MG63 (cell line): ENCODE measurements at regions not wholly inside any gene's neighbourhood (a gene's known extent, or its start where the extent isn't known, plus 50 kb on each side); places are given as distances from the start of the nearest gene placed in this dataset.
"Not testable (repeated sequence)": the region's sequence is repeated elsewhere in the genome, so short reads cannot be mapped to it uniquely, and the experiment has no call there.

Experiments used
- DNase-seq: peaks from one replicate; pipeline ENCODE4 v3.0.0-alpha.2; 2020
- H3K27me3 ChIP-seq: fragments of 250-450 bp; sonication (Bioruptor Pico); 2 replicates; pipeline ENCODE4 v1.5.1; 2020; ENCODE audit warnings: mild to moderate bottlenecking, moderate library complexity
- H3K36me3 ChIP-seq: fragments of 250-450 bp; sonication (Bioruptor Pico); 2 replicates; pipeline ENCODE4 v1.5.1; 2020; ENCODE audit warnings: mild to moderate bottlenecking, moderate library complexity
- H3K4me3 ChIP-seq: fragments of 250-450 bp; sonication (Bioruptor Pico); 2 replicates; pipeline ENCODE4 v1.5.1; 2020; ENCODE audit warnings: mild to moderate bottlenecking, moderate library complexity
- H3K9me3 ChIP-seq: fragments of 250-450 bp; sonication (Bioruptor Pico); 2 replicates; pipeline ENCODE4 v1.5.1; 2020; ENCODE audit warnings: mild to moderate bottlenecking, moderate library complexity

DNA sequence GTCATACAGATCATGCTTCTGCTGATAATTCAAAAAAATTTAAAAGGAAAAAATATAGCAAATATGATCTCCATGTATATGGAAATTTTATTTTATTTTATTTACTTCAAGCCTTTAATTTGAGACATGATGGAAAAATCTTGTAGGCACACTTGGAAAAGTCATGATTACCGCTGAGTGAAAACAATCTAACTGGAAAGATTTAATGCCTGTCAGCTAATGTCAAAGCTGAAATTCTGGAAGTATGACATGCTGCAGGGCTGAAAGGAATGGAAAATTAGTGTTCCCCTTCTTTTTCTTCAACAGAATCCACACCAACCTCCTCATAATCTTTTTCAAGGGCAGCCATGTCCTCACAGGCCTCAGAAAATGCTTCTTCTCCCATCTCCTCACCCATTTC is 58.2 kb downstream of the RPRM start:
- H3K9me3 ChIP-seq: no peaks in the 10 kb centered on the region
- H3K27me3 ChIP-seq: no peaks in the 10 kb centered on the region
- no peaks in the 10 kb centered on the region for H3K36me3 ChIP-seq
- no peak overlapping the region for H3K4me3 ChIP-seq
- no peak for DNase-seq

DNA sequence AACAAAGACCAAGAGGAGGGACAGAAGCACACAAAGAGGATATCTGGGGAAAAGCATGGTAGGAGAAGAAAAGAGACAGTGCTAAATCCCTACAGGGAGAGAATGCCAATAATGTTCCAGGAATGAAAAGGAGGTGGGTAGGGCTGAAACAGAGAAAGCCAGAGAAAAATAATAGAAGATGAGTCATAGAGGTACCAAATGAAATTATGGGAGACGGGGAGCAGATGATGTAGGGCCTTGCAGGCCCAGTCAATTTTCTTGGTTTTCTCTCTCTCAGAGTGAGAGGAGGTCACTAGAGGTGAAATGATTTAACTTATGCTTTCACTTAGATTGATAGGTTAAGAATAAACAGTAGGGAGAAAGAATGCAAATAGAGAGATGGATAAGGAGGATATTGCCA is 61.5 kb downstream of the RPRM start:
- Histone ChIP-seq H3K27me3 (no peaks in the 10 kb centered on the region), H3K36me3 (no peaks in the 10 kb centered on the region), H3K9me3 (no peaks in the 10 kb centered on the region), H3K4me3 (no peak overlapping the region)
- DNase-seq: no peak

DNA sequence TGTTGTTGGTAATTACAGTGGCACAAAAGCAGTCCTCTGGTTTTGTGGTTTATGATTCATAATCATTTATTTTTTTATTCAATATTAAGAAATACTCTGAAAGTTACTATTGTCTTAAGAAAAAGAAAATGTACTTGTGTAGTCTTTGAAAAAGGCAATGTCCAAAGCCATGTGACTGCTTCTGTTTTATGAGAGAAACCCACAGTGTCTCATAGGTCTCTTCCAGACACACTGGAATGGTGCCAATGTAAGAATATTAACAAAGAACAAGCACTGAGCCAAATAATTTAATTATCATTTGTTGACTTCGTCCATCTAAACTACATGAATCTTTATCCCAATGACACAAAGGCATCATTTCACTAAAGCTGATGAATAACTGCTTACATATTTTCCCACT is 62.5 kb downstream of the RPRM start:
- H3K36me3 ChIP-seq: no peaks in the 10 kb centered on the region
- no peaks in the 10 kb centered on the region for H3K9me3 ChIP-seq
- no peak for DNase-seq
- H3K4me3 ChIP-seq: no peak overlapping the region
- H3K27me3 ChIP-seq: no peaks in the 10 kb centered on the region

DNA sequence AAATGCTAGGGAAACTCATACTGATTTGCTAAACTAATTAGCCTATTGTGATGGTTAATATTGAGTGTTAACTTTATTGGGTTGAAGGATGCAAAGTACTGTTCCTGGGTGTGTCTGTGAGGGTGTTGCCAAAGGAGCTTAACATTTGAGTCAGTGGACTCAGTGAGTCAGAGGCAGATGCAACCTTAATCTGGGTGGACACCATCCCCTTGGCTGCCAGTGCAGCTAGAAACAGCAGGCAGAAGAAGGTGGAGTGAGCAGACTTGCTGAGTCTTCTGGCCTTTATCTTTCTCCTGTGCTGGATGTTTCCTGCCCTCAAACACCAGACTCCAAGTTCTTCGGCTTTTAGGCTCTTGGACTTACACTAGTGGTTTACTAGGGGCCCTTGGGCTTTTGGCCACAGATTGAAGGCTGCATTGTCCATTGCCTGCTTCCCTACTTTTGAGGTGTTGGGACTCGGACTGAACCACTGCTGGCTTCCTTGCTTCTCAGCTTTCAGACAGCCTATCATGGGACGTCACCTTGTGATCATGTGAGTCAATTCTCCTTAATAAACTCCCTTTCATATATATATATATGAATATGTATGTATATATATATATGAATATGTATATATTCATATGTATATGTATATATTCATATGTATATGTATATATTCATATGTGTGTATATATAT is 69.7 kb downstream of the RPRM start:
- DNase-seq: peak; percentile 26
- no peaks in the 10 kb centered on the region for H3K9me3 ChIP-seq
- no peak overlapping the region for H3K4me3 ChIP-seq
- no peaks in the 10 kb centered on the region for H3K36me3 ChIP-seq
- H3K27me3 ChIP-seq: no peaks in the 10 kb centered on the region

DNA sequence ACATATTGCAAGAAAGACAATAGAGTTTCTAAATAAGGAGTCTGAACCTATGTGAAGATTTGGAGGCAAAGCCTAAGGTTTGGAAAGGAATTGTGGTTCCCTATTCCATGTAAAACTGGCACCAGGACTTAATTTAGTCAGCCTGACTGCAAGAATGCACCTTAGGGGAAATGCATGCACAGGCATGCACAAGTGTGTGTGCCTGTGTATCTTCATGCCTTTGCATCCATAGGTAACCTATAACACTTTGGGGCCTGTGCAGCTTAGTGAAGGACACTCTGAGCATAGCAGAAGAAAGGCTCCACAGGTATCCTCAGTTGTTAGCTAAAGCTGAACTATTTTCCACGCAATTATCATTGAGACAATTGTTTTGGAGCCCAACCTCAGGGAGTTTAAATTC is 73.4 kb downstream of the RPRM start:
- no peaks in the 10 kb centered on the region for H3K9me3 ChIP-seq
- no peak for DNase-seq
- H3K36me3 ChIP-seq: no peaks in the 10 kb centered on the region
- no peaks in the 10 kb centered on the region for H3K27me3 ChIP-seq
- H3K4me3 ChIP-seq: no peak overlapping the region

DNA sequence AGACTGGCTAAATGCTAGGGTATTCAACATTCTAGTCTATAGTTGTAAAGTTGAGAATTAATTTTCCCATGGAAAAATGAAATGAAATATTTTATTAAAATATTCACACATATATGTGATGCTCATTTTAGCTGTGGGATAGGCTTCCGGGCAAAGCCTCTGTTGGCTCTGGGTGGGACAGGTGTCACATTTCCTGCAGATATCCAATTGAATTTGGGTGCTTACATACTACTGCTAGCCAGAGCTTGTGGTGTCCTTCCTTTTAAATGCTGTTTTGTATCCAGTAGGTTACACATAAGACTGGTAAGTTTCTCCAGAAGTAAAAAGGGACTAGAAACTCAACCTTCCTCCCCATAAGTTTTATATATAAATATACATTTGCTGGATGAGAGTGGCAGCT is 73.8 kb downstream of the RPRM start:
- no peak overlapping the region for H3K4me3 ChIP-seq
- H3K36me3 ChIP-seq: no peaks in the 10 kb centered on the region
- H3K27me3 ChIP-seq: no peaks in the 10 kb centered on the region
- no peaks in the 10 kb centered on the region for H3K9me3 ChIP-seq
- no peak for DNase-seq

DNA sequence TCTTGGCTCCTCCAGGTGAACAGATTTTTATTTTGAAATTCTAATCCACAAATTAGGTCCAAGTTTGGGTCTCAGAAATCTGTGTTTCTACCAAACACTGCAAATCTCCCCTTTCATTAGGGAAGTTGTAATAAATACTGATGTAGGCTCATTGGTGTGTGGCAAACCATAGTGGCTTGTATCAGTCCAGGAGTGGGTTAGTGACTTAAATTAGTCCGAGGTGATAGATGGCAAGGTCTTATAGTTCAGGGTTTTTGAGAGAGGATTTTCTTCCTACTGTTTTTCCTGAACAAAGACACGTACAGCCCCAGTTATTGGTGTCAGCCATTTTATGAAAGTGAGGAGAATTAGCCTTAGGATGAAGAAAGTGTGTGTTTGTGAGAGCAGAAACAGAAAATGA is 74.6 kb downstream of the RPRM start:
- Histone ChIP-seq H3K27me3 (no peaks in the 10 kb centered on the region), H3K36me3 (no peaks in the 10 kb centered on the region), H3K4me3 (no peak overlapping the region), H3K9me3 (no peaks in the 10 kb centered on the region)
- no peak for DNase-seq

DNA sequence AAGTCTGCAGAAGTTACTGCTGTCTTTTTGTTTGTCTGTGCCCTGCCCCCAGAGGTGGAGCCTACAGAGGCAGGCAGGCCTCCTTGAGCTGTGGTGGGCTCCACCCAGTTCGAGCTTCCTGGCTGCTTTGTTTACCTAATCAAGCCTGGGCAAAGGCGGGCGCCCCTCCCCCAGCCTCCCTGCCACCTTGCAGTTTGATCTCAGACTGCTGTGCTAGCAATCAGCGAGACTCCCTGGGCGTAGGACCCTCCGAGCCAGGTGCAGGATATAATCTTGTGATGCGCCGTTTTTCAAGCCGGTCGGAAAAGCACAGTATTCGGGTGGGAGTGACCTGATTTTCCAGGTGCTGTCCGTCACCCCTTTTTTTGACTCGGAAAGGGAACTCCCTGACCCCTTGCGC is 75.2 kb downstream of the RPRM start:
- H3K4me3 ChIP-seq, DNase-seq, H3K36me3 ChIP-seq, H3K9me3 ChIP-seq, H3K27me3 ChIP-seq: not testable (repeated sequence)

DNA sequence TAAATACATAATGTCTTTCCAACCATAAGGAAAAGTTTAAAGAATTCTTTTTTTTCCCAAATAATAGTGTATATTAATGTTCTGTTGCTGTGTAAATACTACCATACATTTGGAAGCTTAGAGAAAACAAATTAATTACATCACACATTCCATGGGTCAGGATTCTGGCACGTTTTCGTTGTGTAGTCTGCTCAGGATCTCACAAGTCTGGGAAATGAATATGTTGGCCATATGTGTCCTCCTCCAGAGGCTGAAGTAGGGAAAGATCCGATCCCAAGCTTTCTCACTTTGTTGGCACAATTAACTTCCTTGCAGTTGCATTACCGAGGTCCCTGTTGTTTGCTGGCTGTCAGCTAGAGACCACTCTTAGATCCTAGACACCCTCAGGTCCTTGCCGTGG is 83.9 kb downstream of the RPRM start:
- Histone ChIP-seq H3K4me3 (no peak overlapping the region), H3K9me3 (no peaks in the 10 kb centered on the region), H3K27me3 (no peaks in the 10 kb centered on the region), H3K36me3 (no peaks in the 10 kb centered on the region)
- no peak for DNase-seq

DNA sequence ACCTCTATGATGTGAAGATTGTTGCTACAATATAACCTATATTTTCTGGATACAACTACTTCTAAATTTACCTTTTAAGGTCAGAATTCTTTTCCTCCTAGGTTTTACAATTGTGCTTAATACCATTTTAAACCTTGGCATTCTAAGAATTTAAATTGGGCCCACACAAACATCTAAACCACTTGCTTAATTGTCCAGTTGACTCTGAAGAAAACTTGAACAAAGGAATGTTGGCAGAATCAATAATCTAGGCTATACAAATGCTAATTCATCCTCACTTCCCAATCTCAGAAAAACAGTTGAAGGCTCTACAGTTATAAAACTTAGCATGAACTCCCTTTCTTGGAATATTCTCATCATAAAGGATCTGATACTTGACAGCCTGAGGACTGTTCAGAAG is 84.3 kb downstream of the RPRM start:
- no peak overlapping the region for H3K4me3 ChIP-seq
- no peak for DNase-seq
- H3K9me3 ChIP-seq: no peaks in the 10 kb centered on the region
- no peaks in the 10 kb centered on the region for H3K27me3 ChIP-seq
- no peaks in the 10 kb centered on the region for H3K36me3 ChIP-seq

DNA sequence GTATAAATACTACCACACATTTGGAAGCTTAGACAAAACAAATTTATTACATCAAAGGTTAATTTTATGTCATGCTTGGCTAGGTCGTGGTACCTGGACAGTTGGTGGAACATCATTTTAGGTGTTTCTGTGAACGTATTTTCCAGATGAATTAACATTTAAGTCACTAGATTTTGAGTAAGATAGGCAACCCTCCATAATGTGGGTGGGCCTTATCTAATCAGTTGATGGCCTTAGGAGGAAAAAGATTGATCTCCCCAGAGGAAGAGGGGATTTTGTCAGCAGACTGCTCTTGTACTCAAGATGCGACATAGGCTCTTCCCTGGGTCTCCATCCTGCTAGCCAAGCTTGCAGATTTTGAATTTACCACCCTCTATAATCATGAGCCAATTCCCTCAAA is 85.0 kb downstream of the RPRM start:
- Histone ChIP-seq H3K36me3 (no peaks in the 10 kb centered on the region), H3K4me3 (no peak overlapping the region)

DNA sequence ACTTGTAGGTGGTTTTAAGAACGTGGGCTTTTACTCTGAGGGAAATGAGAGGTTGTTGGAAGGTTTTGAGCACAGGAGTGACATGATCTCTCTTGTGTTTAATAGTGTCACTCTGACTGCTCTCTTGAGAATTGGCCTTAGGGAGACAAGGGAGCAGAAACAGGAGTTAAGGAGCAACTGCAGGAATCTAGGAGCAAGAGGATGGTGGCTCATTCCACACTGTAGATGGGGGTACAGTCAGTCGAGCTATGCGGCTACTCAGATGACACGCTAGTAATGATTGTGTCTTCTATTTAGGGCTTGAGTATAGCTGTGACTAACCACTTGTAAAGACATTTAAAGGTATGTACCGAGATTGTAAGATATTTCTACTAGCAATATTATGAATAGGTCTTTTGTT is 87.4 kb downstream of the RPRM start:
- no peak overlapping the region for H3K4me3 ChIP-seq
- no peaks in the 10 kb centered on the region for H3K27me3 ChIP-seq
- no peak for DNase-seq
- H3K36me3 ChIP-seq: no peaks in the 10 kb centered on the region
- no peaks in the 10 kb centered on the region for H3K9me3 ChIP-seq

More for the DNA sequence above, 85.0 kb downstream of the RPRM start:
- Histone ChIP-seq H3K27me3 (no peaks in the 10 kb centered on the region), H3K9me3 (no peaks in the 10 kb centered on the region)
- no peak for DNase-seq

DNA sequence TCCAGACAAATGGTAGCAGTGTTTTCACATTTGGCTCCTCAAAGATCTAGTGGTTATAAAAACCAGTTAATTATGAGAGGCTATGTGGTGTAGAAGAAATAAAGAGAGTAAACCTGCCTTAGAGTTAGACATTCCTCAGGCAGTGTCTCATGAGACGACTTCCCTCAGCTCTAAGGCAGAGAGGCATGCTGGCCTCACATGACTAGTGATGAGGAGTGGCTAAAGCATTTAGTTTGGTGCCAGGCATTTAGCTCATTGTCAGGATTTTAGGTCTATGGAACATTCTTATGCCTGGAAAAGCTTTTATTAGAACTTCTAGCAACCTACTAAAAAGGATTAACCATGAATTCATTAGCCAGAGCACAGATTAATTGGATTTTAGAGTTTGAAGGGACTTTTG is 90.3 kb downstream of the RPRM start:
- Histone ChIP-seq H3K4me3 (no peak overlapping the region), H3K9me3 (no peaks in the 10 kb centered on the region), H3K36me3 (no peaks in the 10 kb centered on the region), H3K27me3 (no peaks in the 10 kb centered on the region)
- peak; percentile 1 for DNase-seq

DNA sequence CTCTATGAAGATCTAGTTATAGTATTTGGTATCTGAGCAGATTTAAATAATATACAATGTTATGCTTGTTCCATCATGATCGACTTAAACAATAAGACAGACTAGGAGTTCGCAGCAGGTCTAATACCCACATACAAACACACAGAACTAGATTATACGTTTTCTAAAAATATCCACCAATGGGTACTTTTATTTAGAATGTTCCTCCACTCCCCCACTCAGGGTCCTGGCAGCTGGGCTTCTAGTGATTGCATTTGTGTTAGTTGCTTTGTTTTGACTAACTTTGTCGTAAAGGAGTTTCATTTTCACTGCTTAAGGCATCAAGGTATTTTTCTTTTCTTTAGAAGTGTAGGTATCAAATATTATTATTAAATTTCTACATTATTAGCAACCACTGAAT is 91.4 kb downstream of the RPRM start:
- Histone ChIP-seq H3K4me3 (no peak overlapping the region), H3K36me3 (no peaks in the 10 kb centered on the region), H3K27me3 (no peaks in the 10 kb centered on the region), H3K9me3 (no peaks in the 10 kb centered on the region)
- DNase-seq: no peak

DNA sequence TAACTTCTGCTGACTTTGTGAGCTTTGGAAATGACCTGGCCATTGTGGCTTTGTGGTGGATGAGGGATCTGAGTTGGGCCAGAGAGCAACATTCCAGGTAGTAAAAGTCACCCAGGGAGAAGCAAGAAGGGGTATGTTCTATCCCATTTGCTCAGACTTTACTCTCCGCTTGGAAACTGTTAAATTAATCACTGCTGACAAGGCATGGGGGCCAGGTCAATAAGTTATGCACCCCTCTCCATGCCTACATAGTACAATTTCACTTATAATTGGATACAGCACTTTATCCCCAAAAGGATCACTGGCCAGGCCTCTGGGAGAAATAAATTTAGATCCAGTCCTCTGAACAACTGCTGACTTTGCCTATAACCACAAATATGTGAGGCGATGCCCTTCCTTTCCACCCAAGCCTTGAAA is 92.1 kb downstream of the RPRM start:
- Histone ChIP-seq H3K4me3 (no peak overlapping the region), H3K36me3 (no peaks in the 10 kb centered on the region), H3K9me3 (no peaks in the 10 kb centered on the region), H3K27me3 (no peaks in the 10 kb centered on the region)
- no peak for DNase-seq

DNA sequence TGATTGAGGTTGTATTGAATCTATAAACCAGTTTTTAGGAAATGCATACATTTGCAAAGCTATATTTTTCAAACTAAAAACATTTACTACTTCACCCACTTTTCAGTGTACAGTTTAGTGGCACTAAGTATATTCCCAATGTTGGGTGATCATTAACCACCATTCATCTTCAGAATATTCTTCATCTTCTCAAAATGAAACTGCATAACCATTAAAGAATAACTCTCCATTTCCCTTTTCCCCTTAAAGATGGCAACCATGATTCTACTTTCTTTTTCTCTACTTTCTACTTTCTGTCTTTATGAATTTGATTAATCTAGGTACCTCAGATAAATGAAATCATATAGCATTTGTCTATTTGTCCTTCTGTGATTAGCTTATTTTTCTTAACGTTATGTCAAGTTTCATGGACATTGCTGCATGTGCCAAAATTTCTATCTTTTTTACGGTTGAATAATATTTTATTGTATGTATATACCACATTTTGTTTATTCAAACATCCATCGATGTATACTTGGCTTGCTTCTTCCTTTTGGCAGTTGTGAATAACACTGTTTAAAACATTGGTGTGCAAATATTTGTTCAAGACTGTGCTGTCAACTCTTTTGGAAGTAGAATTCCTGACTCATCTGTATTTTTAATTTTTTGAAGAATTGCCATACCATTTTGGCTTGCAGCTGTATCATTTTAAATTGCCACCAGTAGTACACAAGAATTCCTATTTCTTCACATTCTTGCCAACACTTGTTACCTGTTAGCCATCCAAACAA is 104.9 kb downstream of the RPRM start:
- Histone ChIP-seq H3K36me3 (no peaks in the 10 kb centered on the region), H3K4me3 (no peak overlapping the region), H3K9me3 (no peaks in the 10 kb centered on the region), H3K27me3 (no peaks in the 10 kb centered on the region)
- no peak for DNase-seq

DNA sequence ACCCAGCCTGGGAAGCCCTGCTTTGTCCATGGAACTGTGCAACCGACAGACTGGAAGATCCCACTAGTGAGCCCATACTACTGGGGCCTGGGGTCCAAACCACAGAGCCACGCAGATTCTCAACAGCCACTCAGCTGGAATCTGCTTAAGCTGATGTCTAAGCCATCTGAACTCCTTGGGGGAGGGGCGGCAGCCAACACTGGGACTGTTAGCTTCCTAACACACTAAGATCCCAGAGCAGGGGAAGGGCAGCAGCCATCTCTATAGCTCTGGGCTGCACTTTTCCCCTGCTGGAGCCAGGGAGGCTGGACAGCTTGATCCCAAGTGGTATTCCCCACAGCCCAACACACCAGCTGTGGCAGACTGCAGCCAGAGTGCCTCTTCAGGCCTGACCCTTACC is 118.3 kb downstream of the RPRM start:
- no peak for DNase-seq
- Histone ChIP-seq H3K27me3 (no peaks in the 10 kb centered on the region), H3K9me3 (no peaks in the 10 kb centered on the region), H3K36me3 (no peaks in the 10 kb centered on the region), H3K4me3 (no peak overlapping the region)

DNA sequence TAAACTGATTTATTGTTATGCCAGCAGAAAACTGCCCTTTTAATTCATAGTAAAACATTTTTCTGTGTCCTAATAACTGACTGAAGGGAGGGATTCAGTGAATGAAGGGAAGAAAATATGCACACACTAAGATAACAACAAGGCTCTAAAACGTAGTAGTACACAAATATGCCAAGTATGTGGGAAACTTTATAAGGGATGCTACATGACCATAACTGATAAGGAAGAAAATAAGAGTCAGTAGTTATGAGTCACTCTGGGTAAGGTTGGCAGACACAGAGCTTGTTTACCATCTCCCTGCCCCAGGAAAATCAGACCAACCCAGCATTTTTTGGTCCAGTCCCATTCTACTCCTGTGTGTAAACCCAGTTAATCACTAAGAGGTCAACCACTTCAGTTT is 124.2 kb downstream of the RPRM start:
- no peak for DNase-seq
- H3K27me3 ChIP-seq: no peaks in the 10 kb centered on the region
- H3K4me3 ChIP-seq: no peak overlapping the region
- no peaks in the 10 kb centered on the region for H3K36me3 ChIP-seq
- no peaks in the 10 kb centered on the region for H3K9me3 ChIP-seq
